BE2C (cell line): ENCODE measurements at regions not wholly inside any gene's neighbourhood (a gene's known extent, or its start where the extent isn't known, plus 50 kb on each side); places are given as distances from the start of the nearest gene placed in this dataset.
"Not testable (repeated sequence)": the region's sequence is repeated elsewhere in the genome, so short reads cannot be mapped to it uniquely, and the experiment has no call there.

Source experiments
- DNase-seq: peaks from one replicate; pipeline ENCODE4 v3.0.0-alpha.2; 2020
- H3K27me3 ChIP-seq: fragments of 250-450 bp; sonication (Bioruptor Pico); 2 replicates; pipeline ENCODE4 v1.5.1; 2020; ENCODE audit warnings: mild to moderate bottlenecking
- H3K36me3 ChIP-seq: fragments of 250-450 bp; sonication (Bioruptor Pico); 2 replicates; pipeline ENCODE4 v1.5.1; 2020; ENCODE audit warnings: mild to moderate bottlenecking
- H3K4me1 ChIP-seq: fragments of 250-450 bp; sonication (Bioruptor Pico); 2 replicates; pipeline ENCODE4 v1.5.1; 2020
- H3K4me3 ChIP-seq: 2 replicates; pipeline ENCODE4 v1.5.1; 2011; ENCODE audit warnings: low read depth, low read length
- H3K9me3 ChIP-seq: fragments of 250-450 bp; sonication (Bioruptor Pico); 2 replicates; pipeline ENCODE4 v1.5.1; 2020
- CTCF ChIP-seq: IDR thresholded peaks from 2 replicates; pipeline ENCODE4 v1.5.1; 2012; ENCODE audit warnings: mild to moderate bottlenecking, low read depth, low read length

- H3K27me3 ChIP-seq: no peaks in the 10 kb centered on the region
- no peaks in the 10 kb centered on the region for H3K4me1 ChIP-seq
- no peak overlapping the region for H3K4me3 ChIP-seq
- no peak for DNase-seq
- H3K9me3 ChIP-seq: no peaks in the 10 kb centered on the region
- no peak for TF ChIP-seq CTCF
- no peaks in the 10 kb centered on the region for H3K36me3 ChIP-seq
Observed at GRCh38 chr5:62192958-62193357, 113.0 kb upstream of the KIF2A start.

- not testable (repeated sequence) for DNase-seq, H3K36me3 ChIP-seq, H3K4me1 ChIP-seq, H3K9me3 ChIP-seq, H3K4me3 ChIP-seq, H3K27me3 ChIP-seq
Observed at GRCh38 chr5:62196532-62196931, 109.5 kb upstream of the KIF2A start.

- no peak for TF ChIP-seq CTCF
- Histone ChIP-seq H3K27me3 (0 out of 2 replicates have a peak, but pooled peaks cover 3% of the 10 kb centered on the region), H3K36me3 (no peaks in the 10 kb centered on the region), H3K4me3 (no peak overlapping the region), H3K9me3 (no peaks in the 10 kb centered on the region), H3K4me1 (no peaks in the 10 kb centered on the region)
- DNase-seq: no peak
Observed at GRCh38 chr5:62197697-62198096, 108.3 kb upstream of the KIF2A start.

GRCh38 chr5:62198421-62198820 is 107.6 kb upstream of the KIF2A start:
- no peaks in the 10 kb centered on the region for H3K4me1 ChIP-seq
- no peak for DNase-seq
- no peaks in the 10 kb centered on the region for H3K9me3 ChIP-seq
- 0 out of 2 replicates have a peak, but pooled peaks cover 3% of the 10 kb centered on the region for H3K27me3 ChIP-seq
- H3K36me3 ChIP-seq: no peaks in the 10 kb centered on the region
- no peak for TF ChIP-seq CTCF
- no peak overlapping the region for H3K4me3 ChIP-seq

GRCh38 chr5:62199792-62200716 is 106.0 kb upstream of the KIF2A start:
- no peak for DNase-seq
- no peak for TF ChIP-seq CTCF
- no peak overlapping the region for H3K4me3 ChIP-seq
- H3K27me3 ChIP-seq: 0 out of 2 replicates have a peak, but pooled peaks cover 3% of the 10 kb centered on the region
- no peaks in the 10 kb centered on the region for H3K4me1 ChIP-seq
- H3K9me3 ChIP-seq: no peaks in the 10 kb centered on the region
- H3K36me3 ChIP-seq: no peaks in the 10 kb centered on the region

GRCh38 chr5:62206150-62206829 is 99.7 kb upstream of the KIF2A start:
- H3K9me3 ChIP-seq: no peaks in the 10 kb centered on the region
- peak; percentile 54 for DNase-seq
- peak; percentile 50 for TF ChIP-seq CTCF
- no peaks in the 10 kb centered on the region for H3K36me3 ChIP-seq
- H3K4me3 ChIP-seq: no peak overlapping the region
- no peaks in the 10 kb centered on the region for H3K27me3 ChIP-seq
- no peaks in the 10 kb centered on the region for H3K4me1 ChIP-seq
